Inflammatory macrophage treated with lipopolysaccharide for 1 hour (primary cell): ENCODE measurements at regions not wholly inside any gene's neighbourhood (a gene's known extent, or its start where the extent isn't known, plus 50 kb on each side); places are given as distances from the start of the nearest gene placed in this dataset.
"Not testable (repeated sequence)": the region's sequence is repeated elsewhere in the genome, so short reads cannot be mapped to it uniquely, and the experiment has no call there.

Experiments used
- DNase-seq, 2 donors: peaks; one replicate each; pipeline ENCODE4 v3.0.0-alpha.2; 2020 to 2022

DNA sequence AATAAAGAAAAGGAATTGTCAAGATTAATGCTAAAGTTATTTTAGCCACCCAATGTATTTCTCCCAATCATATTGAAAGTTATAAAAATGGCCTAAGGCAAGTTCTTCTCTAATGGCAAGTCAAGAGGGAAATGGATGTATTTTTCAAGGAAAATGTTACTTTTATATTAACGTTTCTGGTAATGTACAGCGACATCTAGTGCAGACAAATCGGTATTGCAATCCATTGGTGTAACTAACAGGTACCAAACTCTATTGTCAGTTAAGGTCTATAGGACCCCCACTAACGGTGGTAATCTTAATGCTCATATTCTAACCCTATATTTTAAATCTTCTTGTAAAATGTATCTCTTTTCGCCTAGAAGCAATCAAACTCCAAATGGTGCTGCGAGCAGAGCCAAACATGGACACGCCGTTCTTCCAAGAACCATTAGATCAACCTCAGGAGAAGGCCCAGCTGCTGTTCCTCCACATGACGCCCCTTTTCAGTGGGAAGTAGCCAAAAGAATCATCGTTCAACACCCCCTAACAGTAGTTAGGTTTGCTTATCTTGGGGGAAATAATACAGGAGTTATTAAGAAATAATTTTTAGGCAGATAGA, 98.5 kb upstream of the PABPC3 start:
- DNase-seq: peak; percentile 15 to 72

DNA sequence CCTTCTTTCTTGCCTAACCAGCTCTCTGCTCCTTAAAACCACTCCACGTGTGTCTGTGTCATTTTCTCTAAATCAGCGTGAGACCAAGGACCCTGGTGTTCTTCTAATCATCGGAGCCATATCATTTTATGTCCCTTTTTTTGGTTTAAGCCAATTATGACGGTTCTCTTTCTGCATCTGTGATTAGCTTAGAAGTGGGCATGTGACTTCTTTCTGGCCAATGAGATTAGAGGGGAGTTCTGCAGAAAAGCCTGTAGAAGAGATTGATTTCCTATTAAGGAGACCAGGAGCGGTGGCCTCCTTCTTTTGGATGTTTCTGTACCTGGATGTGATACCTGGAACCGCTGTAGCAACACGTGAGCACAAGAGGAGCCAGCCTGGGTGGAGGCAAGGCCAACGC, 97.5 kb upstream of the PABPC3 start:
- DNase-seq: no peak

DNA sequence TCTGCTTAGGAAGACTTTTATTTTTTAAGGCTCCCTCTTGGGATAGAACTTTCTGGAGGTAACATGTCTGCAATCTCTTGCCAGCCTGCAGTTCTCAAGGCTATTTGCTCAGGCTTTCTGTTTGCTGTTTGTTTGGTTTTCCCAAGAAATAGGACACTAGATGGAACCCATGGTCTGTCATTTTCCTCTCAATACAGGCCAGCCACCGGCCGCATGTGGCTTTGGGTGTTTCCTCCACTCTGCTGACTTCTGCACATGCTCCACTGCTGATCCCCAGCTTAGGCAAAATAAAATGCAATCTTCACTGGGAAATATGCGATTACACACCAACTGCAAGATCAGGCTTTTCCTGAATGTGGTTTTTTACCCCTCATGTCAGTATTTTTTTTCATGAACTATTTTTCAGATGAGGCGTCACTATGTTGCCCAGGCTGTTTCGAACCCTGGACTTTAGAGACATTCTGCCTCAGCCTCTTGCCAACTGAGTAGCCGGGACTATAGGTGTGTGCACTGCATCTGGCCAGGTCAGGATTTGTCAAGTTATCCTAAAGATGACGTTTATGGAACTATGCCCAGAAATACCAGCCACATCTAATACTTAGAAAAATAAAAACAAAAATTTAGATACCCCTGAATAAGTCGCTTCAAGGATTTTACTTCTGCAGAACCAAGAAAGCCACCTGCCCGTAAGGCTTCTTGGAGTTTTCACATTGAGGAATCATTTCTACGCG, 94.3 kb upstream of the PABPC3 start:
- no peak for DNase-seq

DNA sequence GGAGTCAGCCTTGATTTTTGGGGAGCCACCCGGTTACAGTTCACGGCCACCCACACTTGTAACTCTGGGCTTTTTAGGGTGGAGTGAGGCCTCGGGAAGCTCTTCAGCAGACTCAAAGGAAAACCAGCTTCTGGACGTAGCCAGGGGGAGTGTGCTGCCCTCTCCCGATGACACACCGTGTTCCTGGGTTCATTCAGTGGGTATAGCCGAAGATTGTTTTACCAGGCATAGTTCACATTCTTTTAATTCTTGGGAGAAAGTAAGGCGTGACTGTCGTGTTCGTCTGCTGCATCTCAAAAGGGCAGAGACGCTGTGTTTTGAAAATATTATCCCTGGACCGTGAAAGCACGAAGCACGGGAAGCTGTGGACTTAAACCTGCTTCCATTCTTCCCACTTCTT, 93.6 kb upstream of the PABPC3 start:
- not testable (repeated sequence) for DNase-seq

DNA sequence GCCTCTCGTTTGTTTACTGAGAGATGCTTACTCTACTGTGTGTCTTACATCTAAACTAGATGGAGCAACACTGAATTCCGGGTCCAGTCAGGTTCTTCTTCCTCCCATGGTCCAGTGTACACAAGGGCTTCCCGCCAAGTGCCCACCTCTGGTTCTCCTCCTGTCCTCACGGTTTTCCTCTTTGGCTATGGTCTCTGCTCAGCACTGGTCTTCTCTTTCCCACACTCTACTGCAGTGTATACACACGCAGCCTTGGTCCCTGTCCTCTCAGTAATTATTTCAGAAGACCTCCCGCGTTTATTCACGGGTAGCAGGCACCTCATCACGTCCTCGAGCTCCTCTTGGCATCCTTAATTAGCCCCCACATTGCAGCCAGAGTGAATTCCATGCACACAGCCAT, 91.4 kb upstream of the PABPC3 start:
- not testable (repeated sequence) for DNase-seq

DNA sequence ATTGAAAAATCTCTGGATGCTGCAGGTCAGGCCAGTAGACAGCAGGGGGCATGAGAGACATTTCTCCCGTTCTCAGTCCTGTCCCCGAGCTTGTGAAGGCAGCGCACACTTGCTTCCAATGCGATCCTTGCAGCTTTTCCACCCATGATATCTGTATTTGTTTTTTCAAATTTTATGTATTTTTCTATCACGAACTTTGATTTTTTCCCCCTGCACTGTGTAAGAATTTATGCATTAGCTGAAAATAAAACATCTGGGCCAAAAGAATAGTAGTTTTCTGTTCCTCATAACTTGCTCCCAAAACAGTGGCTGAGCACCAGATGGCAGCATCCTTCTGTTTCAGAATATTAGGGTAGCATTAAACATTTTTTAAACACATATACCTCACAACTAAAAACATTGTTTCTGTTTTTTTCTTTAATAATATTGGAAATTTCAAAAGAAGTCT, 90.9 kb upstream of the PABPC3 start:
- DNase-seq: peak in 1 of 2 donors; percentile 6

DNA sequence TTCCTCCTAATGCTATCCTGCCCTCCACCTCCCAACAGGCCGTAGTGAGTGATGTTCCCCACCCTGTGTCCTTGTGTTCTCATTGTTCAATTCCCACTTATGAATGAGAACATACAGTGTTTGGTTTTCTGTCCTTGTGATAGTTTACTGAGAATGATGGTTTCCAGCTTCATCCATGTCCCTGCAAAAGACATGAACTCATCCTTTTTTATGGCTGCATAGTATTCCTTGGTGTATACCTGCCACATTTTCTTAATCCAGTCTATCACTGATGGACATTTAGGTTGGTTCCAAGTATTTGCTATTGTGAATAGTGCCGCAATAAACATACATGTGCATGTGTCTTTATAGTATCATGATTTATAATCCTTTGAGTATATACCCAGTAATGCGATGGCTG, 88.5 kb upstream of the PABPC3 start:
- not testable (repeated sequence) for DNase-seq

DNA sequence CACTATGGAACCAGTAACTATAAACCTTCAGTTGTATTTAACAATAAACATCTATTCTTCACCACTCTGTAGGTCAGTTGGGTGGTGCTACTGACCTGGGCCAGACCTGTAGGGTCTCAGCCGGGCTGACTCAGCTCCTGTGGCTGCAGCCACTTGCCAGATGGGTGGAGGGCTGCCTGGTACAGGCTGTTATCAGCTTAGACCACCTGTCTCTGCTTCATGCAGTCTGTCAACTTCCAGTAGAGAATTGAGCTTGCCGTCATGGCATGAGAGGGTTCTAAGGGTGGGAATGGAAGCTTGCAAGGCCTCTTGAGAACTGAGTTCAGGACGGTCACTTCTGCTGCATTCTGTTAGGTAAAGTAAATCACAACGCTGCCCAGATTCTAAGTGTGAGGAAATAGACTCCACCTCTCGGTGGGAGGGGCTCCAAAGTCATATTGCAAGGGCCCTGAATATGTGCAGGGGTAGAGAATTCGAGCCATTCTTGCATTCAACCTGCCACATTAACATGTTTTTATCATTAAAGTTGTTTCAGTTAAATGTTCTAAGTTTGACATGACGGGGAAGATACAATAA, 81.5 kb upstream of the PABPC3 start:
- not testable (repeated sequence) for DNase-seq

DNA sequence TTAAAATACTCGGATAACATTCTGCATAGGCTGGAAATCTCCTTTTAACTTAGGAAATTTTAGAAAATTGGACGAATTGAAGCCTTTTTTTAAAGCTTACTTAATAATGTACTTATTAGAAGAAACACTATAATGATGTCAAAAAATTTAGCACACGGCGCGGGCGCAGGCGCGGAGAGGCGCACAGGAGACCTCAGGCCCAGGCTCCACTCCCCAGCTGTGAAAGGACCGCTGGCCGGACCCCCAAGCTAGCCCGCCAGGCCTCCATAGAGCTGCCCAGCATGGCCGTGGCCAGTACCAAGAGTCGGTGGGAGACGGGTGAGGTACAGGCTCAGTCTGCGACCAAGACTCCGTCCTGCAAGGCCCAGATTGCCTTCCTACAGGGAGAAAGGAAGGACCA, 78.8 kb upstream of the PABPC3 start:
- DNase-seq: not testable (repeated sequence)

DNA sequence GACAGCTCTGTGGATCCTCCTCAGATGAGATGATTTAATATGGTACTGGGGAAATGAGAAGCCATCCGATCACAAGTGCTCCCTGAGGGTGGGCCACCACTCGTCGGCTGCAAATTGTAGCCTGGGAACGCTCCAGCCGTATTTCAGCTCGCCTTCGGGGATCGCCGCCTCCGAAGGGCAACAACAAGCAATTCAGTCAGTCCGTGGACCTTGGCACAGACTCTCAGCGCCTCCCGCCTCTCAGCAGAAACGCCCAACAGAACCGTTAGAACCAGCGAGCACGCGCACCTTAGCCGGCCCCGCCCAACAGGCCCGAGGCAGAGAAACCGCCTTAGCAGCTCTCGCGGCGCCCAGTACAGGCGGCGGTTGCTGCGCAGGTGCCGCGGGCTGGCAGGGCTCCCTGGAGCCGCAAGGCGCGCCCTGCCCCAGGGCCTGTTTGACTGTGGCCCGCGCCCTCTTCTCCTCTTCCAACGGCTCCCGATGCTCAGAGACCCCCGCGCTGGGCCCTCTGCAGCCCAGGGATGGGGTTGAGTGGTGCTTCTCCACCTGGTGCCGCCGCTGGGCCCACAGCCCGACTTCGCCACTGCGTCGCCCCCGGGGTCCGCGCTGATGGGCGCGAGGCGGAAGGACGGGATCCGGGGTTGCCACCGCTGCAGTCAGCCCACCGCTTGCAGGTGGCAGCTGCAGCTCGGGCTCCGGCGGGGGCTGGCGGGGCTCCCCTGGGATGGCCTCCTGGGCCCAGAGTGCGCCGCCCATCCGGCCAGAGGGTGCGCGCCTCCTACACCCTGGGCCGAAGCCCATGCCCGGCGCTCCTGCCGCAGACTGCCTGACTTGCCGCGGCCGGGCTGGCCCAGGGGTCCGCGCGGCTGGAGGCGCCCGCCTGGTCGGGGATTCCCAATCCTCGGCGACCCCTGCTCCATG, 77.9 kb upstream of the PABPC3 start:
- DNase-seq: not testable (repeated sequence)

DNA sequence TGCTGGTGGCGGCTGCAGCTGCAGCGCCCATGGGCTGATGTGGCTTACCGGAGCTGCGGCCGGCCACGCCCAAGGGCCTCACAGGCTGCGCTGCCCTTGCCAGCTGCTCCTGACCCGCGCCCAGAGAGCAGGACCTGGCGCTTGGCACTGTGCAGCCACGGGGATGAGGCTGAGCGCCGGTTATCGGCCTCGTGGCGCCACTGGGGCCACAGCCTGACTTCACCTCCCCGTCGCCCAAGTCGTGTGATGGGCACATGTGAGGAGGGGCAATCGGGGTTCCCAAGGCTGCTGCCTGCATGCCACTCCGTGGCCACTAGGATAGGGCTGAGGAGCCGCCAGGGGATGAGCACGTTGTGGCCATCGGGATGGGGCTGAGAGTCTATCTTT, 77.2 kb upstream of the PABPC3 start:
- DNase-seq: no peak

DNA sequence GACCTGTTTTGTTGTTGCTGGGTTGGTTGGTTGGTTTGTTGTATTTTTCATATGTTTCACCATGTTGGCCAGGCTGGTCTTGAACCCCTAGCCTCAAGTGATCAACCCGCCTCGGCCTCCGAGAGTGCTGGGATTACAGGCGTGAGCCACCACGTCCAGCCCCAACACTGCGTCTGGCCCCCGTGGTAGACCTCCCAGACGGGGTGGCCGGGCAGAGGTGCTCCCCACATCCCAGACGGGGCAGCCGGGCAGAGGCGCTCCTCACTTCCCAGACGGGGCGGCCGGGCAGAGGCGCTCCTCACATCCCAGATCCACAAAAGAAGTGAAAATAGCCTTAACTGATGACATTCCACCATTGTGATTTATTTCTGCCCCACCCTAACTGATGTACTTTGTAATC, 76.2 kb upstream of the PABPC3 start:
- DNase-seq: not testable (repeated sequence)

DNA sequence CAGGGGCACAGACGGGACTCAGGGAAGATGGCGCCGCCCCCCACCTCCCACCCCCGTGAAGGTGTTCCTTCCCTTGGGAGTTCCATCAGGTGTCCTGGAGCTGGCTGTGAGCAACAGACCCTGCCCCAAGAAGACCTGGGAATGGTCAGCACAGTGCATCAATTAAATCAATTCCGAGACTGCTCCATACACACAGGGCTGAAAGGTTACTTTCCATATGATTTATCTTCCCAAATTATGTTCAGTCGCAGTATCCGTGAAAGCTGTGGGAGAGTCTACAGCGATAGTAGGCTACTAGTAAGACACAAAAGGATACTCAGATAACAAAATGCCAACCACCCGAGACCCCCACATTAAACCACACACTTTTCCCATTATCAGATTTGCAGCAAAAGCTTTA, 71.8 kb upstream of the PABPC3 start:
- no peak for DNase-seq

DNA sequence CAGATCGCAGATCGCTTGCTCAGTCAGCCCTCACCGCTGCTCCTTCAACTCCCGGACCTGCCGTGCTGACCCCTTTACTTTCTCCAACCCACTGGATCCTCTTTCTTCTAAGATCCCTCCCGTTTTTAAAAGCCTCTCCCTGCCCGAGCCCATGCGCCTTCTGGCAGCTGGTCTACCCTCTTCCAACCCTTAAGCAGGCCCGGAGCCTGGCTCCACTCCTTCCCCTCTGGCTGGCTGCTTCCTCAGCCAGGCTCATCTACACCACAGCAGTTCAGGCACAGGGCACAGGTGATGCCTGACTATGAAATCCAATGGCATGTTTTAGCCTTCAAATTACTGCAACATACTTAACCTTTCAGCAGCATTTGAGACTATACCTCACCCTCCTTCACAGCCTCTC, 63.8 kb upstream of the PABPC3 start:
- no peak for DNase-seq

DNA sequence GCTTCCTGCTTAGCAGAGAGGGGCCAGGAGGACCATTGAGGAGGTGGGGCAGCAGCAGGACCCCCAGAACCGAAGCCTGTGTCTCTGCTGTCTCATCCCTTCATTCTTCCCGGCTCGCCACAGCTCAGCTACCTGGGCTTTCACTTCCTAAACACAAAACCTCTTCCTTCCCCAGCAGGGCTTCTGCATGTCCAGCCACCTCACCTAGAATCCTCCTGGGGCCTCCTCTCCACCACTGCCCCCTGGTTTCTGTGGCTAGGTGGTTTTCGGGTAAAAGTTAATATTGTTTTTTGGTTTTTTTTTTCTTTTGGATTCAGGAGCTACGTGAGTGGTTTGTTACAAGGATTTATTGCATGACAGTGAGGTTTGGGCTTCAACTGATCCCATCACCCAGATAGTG, 61.8 kb upstream of the PABPC3 start:
- no peak for DNase-seq

DNA sequence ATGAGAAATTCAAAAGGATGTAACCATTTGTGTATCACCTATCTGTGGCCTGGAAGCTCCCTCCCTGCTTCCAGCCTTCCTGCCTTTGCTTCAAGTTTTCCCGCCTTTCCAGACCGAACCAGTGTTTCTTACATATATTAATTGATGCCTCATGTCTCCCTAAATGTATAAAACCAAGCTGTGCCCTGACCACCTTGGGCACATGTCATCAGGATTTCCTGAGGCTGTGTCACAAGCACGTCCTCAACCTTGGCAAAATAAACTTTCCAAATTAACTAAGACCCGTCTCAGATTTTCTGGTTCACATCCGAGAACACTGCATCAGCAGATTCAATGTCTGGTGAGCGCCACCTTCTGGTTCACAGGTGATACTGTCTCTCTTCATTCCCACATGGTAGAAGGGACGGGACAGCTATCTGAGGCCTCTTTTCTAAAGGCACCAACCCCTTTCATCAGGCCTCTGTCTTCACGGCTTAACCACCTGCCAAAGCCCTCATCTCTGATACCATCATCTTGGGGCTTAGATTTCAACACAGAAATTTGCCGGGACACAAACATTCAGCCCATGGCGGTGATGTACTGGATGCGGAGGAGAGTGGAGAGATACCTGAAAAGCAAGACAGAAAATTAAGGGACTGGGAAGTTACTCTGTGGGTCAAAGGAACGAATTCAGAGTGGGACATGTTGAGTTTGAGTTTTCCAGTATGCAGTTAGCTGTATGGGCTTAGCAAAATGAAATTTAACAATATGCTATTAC, 58.7 kb upstream of the PABPC3 start:
- peak; percentile 25 to 52 for DNase-seq

DNA sequence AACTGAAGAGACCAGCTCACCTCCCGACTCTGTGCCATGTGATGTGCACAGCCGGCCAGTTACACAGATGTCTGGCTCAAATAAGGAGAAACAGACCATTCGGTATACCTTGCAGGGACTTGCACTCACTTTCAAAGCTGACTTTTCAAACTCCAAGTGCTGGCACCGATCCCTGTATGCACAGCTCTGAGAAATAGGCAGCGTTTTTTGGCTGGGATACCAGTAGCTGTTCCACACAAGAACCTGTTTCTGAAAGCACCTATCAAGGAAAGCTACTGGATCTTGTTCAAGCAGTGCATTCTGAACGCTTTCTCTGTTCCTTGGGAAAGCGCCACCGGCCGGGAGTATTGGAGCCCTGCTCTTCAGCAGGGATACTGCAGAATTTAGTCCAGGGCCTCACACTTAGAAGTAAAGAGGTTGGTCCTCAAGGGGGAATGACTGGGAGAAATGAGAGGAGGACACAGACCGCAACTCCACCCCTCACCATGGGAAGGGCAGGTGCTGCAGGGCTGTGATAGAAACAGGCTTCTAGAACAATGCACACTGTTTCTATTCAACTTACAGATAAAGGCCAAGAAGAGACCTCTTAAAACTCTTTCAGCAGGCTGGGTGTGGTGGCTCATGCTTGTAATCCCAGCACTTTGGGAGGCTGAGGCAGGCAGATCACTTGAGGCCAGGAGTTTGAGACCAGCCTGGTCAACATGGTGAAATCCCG, 53.6 kb upstream of the PABPC3 start:
- no peak for DNase-seq

DNA sequence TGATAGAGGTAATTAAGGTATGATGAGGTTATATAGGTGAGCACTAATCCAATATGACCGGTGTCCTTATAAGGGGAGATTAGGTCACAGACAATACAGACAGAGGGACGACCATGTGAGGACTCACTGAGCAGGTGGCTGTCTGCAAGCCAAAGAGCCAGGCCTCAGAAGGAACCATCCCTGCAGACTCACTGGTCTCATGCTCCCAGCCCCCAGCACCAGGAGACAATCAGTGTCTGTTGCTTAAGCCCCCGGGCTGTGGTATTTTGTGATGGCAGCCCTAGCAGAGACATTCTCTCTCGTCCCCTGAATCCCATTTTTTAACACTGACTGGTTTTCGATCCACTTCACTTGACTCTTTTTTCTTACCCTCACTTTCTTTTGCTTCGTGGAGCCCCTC, 51.9 kb upstream of the PABPC3 start:
- DNase-seq: no peak
